ENCODE measurements at regions not wholly inside any gene's neighbourhood (a gene's known extent, or its start where the extent isn't known, plus 50 kb on each side); places are given as distances from the start of the nearest gene placed in this dataset.

GRCh38 chr12:70042675-70043074 lies 200.6 kb upstream of the CNOT2 start:
- H3K27me3 ChIP-seq = no peaks in the 10 kb centered on the region
- no peak overlapping the region for H3K4me3 ChIP-seq
- TF ChIP-seq POLR2AphosphoS5 (IDR thresholded peaks at IDR 0.05) (no peak), EP300 (IDR thresholded peaks at IDR 0.05) (no peak), POLR2A (IDR thresholded peaks at IDR 0.05; ENCODE audit: low read depth) (no peak)
- TF ChIP-seq, protein P1, sequence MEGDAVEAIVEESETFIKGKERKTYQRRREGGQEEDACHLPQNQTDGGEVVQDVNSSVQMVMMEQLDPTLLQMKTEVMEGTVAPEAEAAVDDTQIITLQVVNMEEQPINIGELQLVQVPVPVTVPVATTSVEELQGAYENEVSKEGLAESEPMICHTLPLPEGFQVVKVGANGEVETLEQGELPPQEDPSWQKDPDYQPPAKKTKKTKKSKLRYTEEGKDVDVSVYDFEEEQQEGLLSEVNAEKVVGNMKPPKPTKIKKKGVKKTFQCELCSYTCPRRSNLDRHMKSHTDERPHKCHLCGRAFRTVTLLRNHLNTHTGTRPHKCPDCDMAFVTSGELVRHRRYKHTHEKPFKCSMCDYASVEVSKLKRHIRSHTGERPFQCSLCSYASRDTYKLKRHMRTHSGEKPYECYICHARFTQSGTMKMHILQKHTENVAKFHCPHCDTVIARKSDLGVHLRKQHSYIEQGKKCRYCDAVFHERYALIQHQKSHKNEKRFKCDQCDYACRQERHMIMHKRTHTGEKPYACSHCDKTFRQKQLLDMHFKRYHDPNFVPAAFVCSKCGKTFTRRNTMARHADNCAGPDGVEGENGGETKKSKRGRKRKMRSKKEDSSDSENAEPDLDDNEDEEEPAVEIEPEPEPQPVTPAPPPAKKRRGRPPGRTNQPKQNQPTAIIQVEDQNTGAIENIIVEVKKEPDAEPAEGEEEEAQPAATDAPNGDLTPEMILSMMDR (IDR thresholded peaks at IDR 0.05) = no peak
- H3K4me1 ChIP-seq = peaks cover 0 to 14% (median 11%) of the 10 kb centered on the region in 4 donors
- no peaks in the 10 kb centered on the region for H3K36me3 ChIP-seq
- no peaks in the 10 kb centered on the region for H3K9me3 ChIP-seq
- intact Hi-C loops (cut with DNase I) = no loop called here
- no peak overlapping the region for H3K27ac ChIP-seq (replicated peaks in 1 of 4)
- DNase-seq (ENCODE audit: extremely low spot score) = no peak
- 48% methylated on average over 6 of the region's 6 CpGs for WGBS

DNA sequence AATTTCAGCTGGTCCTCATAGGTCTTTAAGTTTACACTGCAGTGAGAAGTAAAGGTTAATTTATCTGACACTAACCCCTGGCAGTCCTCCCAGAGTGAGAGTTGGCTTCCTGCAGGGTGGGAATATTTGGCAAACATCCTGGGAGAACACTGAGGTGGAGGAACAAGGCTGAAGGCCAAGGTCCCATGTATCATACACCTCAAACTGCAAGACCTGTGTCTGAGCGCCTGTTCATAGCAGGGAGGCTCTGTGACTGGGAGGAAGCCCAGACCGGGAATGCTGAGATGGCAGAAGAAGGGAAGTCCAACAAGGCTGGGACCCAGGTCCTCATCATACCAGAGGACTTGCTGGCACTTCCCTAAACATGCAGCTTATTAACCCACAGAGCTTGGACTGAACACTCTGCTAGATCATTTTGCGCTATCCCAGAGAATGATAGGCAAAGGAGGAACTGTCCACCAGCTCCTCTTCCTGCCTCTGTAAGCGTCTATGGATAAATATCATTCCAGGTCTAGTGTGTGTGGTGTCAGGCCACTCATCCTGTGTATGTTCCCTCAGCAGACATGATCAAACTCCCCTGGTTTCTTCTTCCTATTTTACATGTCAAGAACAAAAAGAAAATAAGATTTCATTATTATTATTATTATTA lies 199.6 kb upstream of the CNOT2 start:
- no peak overlapping the region for H3K27ac ChIP-seq (replicated peaks in 1 of 4)
- H3K4me1 ChIP-seq = peaks cover 0 to 14% (median 11%) of the 10 kb centered on the region in 4 donors
- intact Hi-C loops (cut with DNase I) = no loop called here
- DNase-seq (ENCODE audit: extremely low spot score) = no peak
- H3K4me3 ChIP-seq = no peak overlapping the region
- no peak for TF ChIP-seq POLR2A (IDR thresholded peaks at IDR 0.05; ENCODE audit: low read depth)
- TF ChIP-seq, protein P1 (IDR thresholded peaks at IDR 0.05) = no peak
- no peak for TF ChIP-seq EP300 (IDR thresholded peaks at IDR 0.05)
- TF ChIP-seq POLR2AphosphoS5 (IDR thresholded peaks at IDR 0.05) = no peak
- 69% methylated on average over 4 of the region's 4 CpGs for WGBS
- no peaks in the 10 kb centered on the region for H3K36me3 ChIP-seq
- H3K27me3 ChIP-seq = no peaks in the 10 kb centered on the region
- H3K9me3 ChIP-seq = no peaks in the 10 kb centered on the region

DNA sequence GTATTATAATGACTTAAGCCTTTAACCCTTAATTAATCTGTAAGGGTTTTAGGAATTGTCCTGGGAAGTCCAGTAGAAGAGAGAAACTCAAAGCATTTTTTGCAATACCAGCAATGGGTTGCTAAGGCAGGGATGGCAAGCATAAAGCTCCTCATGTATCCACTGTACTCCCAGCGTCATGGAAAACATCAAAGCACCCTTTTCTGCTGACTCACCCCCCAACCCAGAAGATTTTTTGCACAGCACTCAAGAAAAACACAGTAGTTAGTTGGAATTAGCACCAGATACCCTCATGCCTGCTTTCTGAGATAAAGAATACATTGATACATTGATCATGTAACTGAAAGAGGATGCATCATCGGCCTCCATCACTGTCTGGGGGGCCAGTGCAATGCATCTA lies 199.1 kb upstream of the CNOT2 start:
- H3K27me3 ChIP-seq = no peaks in the 10 kb centered on the region
- intact Hi-C loops (cut with DNase I) = no loop called here
- 89% methylated on average over 2 of the region's 2 CpGs for WGBS
- H3K9me3 ChIP-seq = no peaks in the 10 kb centered on the region
- no peak overlapping the region for H3K27ac ChIP-seq (replicated peaks in 1 of 4)
- no peak for DNase-seq (ENCODE audit: extremely low spot score)
- TF ChIP-seq POLR2AphosphoS5 (IDR thresholded peaks at IDR 0.05) (no peak), POLR2A (IDR thresholded peaks at IDR 0.05; ENCODE audit: low read depth) (no peak), EP300 (IDR thresholded peaks at IDR 0.05) (no peak)
- TF ChIP-seq, protein P1 (IDR thresholded peaks at IDR 0.05) = no peak
- no peak overlapping the region for H3K4me3 ChIP-seq
- peaks cover 0 to 14% (median 11%) of the 10 kb centered on the region in 4 donors for H3K4me1 ChIP-seq
- no peaks in the 10 kb centered on the region for H3K36me3 ChIP-seq

DNA sequence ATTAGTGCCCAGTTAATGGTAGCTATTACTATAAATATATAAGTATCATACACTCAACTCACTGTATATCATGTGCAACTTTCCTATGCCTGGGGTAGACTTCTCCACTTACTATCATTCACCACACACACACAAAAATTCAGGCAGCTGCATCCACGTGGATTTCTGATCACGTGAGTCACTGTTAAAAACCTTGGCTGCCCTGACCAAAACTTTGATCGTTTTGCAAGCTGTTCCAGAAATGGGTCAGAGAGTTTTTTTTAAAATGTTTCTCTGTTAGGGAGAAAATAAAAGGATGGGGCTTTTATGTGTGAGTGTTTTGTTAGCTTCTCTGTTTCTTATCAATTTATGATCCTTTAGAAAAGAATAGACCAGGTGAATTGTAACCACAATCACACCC lies 198.2 kb upstream of the CNOT2 start:
- no peaks in the 10 kb centered on the region for H3K27me3 ChIP-seq
- intact Hi-C loops (cut with DNase I) = no loop called here
- H3K27ac ChIP-seq (replicated peaks in 1 of 4) = no peak overlapping the region
- TF ChIP-seq, protein P1 (IDR thresholded peaks at IDR 0.05) = no peak
- no peak for TF ChIP-seq EP300 (IDR thresholded peaks at IDR 0.05)
- TF ChIP-seq POLR2AphosphoS5 (IDR thresholded peaks at IDR 0.05) = no peak
- H3K36me3 ChIP-seq = no peaks in the 10 kb centered on the region
- peaks cover 0 to 14% (median 11%) of the 10 kb centered on the region in 4 donors for H3K4me1 ChIP-seq
- no peak overlapping the region for H3K4me3 ChIP-seq
- DNase-seq (ENCODE audit: extremely low spot score) = no peak
- no peaks in the 10 kb centered on the region for H3K9me3 ChIP-seq
- 42% methylated on average over 3 of the region's 3 CpGs for WGBS

DNA sequence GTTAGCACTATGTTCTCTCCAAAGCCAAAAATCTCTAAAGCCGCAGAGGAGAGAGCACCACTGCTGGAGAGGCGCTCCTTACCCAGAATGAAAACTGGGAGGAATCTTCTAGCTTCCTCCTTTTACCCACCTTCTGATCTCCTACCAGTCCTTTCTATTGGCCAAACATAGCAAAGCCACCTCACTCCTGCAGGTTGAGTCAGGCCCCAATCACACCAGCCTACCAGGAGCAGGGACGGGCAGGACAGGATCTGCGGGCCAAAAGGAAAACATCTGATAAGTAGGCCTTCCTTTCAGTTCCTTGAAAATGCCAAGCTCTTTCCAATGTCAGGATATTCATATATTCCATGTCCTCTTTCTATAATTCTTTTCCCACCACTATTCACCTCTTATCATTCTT lies 197.7 kb upstream of the CNOT2 start:
- intact Hi-C loops (cut with DNase I) = no loop called here
- Histone ChIP-seq H3K4me3 (no peak overlapping the region), H3K27me3 (no peaks in the 10 kb centered on the region), H3K27ac (replicated peaks in 1 of 4) (no peak overlapping the region), H3K36me3 (no peaks in the 10 kb centered on the region), H3K4me1 (peaks cover 0 to 14% (median 11%) of the 10 kb centered on the region in 4 donors), H3K9me3 (no peaks in the 10 kb centered on the region)
- DNase-seq (ENCODE audit: extremely low spot score) = no peak
- TF ChIP-seq POLR2AphosphoS5 (IDR thresholded peaks at IDR 0.05) (no peak), POLR2A (IDR thresholded peaks at IDR 0.05; ENCODE audit: low read depth) (no peak), EP300 (IDR thresholded peaks at IDR 0.05) (no peak)
- TF ChIP-seq, protein P1 (IDR thresholded peaks at IDR 0.05) = no peak
- WGBS = 80% methylated on average over 4 of the region's 4 CpGs
